ENCODE measurements at regions not wholly inside any gene's neighbourhood (a gene's known extent, or its start where the extent isn't known, plus 50 kb on each side); places are given as distances from the start of the nearest gene placed in this dataset.
A peak's percentile ranks its signal among the peaks of the same experiment; 100 is the strongest.

DNA sequence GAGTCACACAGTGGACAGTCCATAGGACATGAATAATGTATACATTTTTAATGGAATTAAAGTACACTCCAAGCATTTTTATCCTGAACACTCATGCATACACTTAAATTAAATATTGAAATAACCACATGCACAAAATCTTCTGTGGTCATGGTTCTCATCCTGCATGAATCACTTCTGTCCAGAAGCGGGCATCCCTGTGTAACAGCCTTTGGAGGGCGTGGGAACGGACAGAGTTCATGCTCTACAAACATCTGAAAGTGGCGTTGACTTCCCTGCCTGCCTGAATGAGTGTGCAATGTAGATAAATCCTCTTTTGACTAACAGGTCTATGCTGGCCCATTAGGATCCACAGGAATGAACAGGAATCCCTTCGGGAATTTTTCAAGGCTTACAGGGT lies 780.2 kb downstream of the BRD1 start:
- no peaks in the 10 kb centered on the region for H3K27me3 ChIP-seq (ENCODE audit: control insufficient read depth in 3 of 3, insufficient read depth in 3 of 3, low read depth in 1 of 3, low read length in 3 of 3)
- no peak overlapping the region for H2AK5ac ChIP-seq (ENCODE audit: low read depth, low read length)
- H3K79me1 ChIP-seq (ENCODE audit: low read depth, low read length) = no peaks in the 10 kb centered on the region
- no peak overlapping the region for H2AFZ ChIP-seq (ENCODE audit: low read length)
- DNase-seq (ENCODE audit: low spot score) = no peak
- H2BK12ac ChIP-seq (ENCODE audit: low read length) = no peak overlapping the region
- no peak overlapping the region for H3K23ac ChIP-seq (ENCODE audit: low read depth, low read length, poor library complexity)
- H2BK5ac ChIP-seq (ENCODE audit: low read length) = no peak overlapping the region
- H3K9me3 ChIP-seq (replicated peaks in 1 of 2; ENCODE audit: control insufficient read depth in 2 of 2, insufficient read depth in 1 of 2, low read depth in 1 of 2, low read length in 2 of 2) = peaks cover 0 to 1% of the 10 kb centered on the region in 2 donors
- no peak overlapping the region for H4K91ac ChIP-seq (ENCODE audit: low read depth, low read length, poor library complexity)
- no peak overlapping the region for H3K18ac ChIP-seq (ENCODE audit: low read length)
- no peak overlapping the region for H3K27ac ChIP-seq (replicated peaks; ENCODE audit: low read length)
- no peak overlapping the region for H3K4ac ChIP-seq (ENCODE audit: low read length)
- H3K4me1 ChIP-seq (ENCODE audit: control insufficient read depth in 2 of 2, insufficient read depth in 1 of 2, low read depth in 1 of 2, low read length in 2 of 2) = peaks cover 0 to 4% of the 10 kb centered on the region in 2 donors
- H2BK120ac ChIP-seq (ENCODE audit: low read depth, low read length) = no peak overlapping the region
- WGBS, 2 donors (ENCODE audit: extremely low coverage in 2 of 2, insufficient read length in 2 of 2, insufficient replicate concordance in 1 of 2) = no CpG with 5 or more reads among the region's 5 CpGs
- H4K8ac ChIP-seq (ENCODE audit: low read depth, low read length) = no peak overlapping the region
- no peak overlapping the region for H2BK15ac ChIP-seq (ENCODE audit: low read length)
- H3K4me2 ChIP-seq (ENCODE audit: insufficient read depth, low read length, poor library complexity, severe bottlenecking) = no peak overlapping the region
- H3K9ac ChIP-seq (ENCODE audit: low read depth, low read length, poor library complexity) = no peak overlapping the region
- H3K36me3 ChIP-seq (replicated peaks in 1 of 2; ENCODE audit: control insufficient read depth in 2 of 2, insufficient read depth in 2 of 2, low read length in 2 of 2) = no peaks in the 10 kb centered on the region
- H3K4me3 ChIP-seq (ENCODE audit: low read length in 2 of 2) = no peak overlapping the region
- no peak overlapping the region for H3K14ac ChIP-seq (ENCODE audit: low read length)

DNA sequence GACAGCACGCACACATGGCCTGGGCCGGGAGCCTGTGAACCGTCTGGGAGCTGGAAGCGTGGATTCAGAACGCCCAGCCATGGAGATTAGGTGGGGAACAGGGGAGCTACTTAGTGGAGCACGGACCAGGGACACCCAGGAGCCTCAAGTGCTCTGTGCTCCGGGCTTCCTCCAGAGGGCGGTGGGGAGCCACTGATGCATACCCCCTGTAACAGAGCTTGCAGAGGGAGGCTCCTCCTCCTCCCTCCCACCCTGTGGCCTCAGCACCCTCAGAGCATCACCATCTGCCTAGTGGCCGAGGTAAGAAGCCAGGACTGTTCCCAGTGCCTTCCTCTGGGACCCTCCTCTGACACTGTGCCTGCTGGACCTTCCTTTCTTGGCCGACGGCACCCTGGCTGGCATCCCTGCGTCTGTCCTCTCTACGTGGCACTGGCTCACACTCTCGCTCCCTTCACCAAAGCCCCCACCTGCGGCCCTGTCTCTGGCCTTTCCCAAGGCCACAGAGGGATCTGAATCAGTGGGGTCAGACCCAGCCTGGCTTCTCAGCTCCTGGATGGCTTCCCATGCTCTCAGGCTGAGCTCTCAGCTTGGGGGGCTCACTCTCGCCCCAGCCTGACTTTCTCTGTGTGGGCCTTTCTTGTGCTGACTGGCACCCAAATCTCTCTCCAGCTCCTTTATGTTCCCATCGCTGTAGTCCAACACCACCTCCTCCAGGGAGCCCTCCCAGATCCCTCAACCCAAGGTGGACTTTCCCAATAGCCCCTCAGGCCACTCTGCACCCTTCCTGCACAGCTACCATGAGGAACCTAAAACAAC lies 780.9 kb downstream of the BRD1 start:
- H3K27me3 ChIP-seq (ENCODE audit: control insufficient read depth in 3 of 3, insufficient read depth in 3 of 3, low read depth in 1 of 3, low read length in 3 of 3) = no peaks in the 10 kb centered on the region
- peak overlapping the region; percentile 86 for H3K18ac ChIP-seq (ENCODE audit: low read length)
- H3K36me3 ChIP-seq (replicated peaks in 1 of 2; ENCODE audit: control insufficient read depth in 2 of 2, insufficient read depth in 2 of 2, low read length in 2 of 2) = no peaks in the 10 kb centered on the region
- H2BK5ac ChIP-seq (ENCODE audit: low read length) = no peak overlapping the region
- H2AK5ac ChIP-seq (ENCODE audit: low read depth, low read length) = peak overlapping the region; percentile 20
- no peak overlapping the region for H4K8ac ChIP-seq (ENCODE audit: low read depth, low read length)
- peaks cover 0 to 1% of the 10 kb centered on the region in 2 donors for H3K9me3 ChIP-seq (replicated peaks in 1 of 2; ENCODE audit: control insufficient read depth in 2 of 2, insufficient read depth in 1 of 2, low read depth in 1 of 2, low read length in 2 of 2)
- H3K4me2 ChIP-seq (ENCODE audit: insufficient read depth, low read length, poor library complexity, severe bottlenecking) = no peak overlapping the region
- H3K27ac ChIP-seq (replicated peaks; ENCODE audit: low read length) = no peak overlapping the region
- no peak overlapping the region for H3K4ac ChIP-seq (ENCODE audit: low read length)
- no peak overlapping the region for H3K4me3 ChIP-seq (ENCODE audit: low read length in 2 of 2)
- H3K79me1 ChIP-seq (ENCODE audit: low read depth, low read length) = no peaks in the 10 kb centered on the region
- no peak overlapping the region for H3K23ac ChIP-seq (ENCODE audit: low read depth, low read length, poor library complexity)
- H2BK120ac ChIP-seq (ENCODE audit: low read depth, low read length) = no peak overlapping the region
- no peak overlapping the region for H4K91ac ChIP-seq (ENCODE audit: low read depth, low read length, poor library complexity)
- peaks cover 0 to 4% of the 10 kb centered on the region in 2 donors for H3K4me1 ChIP-seq (ENCODE audit: control insufficient read depth in 2 of 2, insufficient read depth in 1 of 2, low read depth in 1 of 2, low read length in 2 of 2)
- H3K14ac ChIP-seq (ENCODE audit: low read length) = peak overlapping the region; percentile 32
- no peak overlapping the region for H2BK12ac ChIP-seq (ENCODE audit: low read length)
- H2AFZ ChIP-seq (ENCODE audit: low read length) = no peak overlapping the region
- H3K9ac ChIP-seq (ENCODE audit: low read depth, low read length, poor library complexity) = no peak overlapping the region
- peak; percentile 68 for DNase-seq (ENCODE audit: low spot score)
- peak overlapping the region; percentile 83 for H2BK15ac ChIP-seq (ENCODE audit: low read length)
- WGBS, 2 donors (ENCODE audit: extremely low coverage in 2 of 2, insufficient read length in 2 of 2, insufficient replicate concordance in 1 of 2) = no CpG with 5 or more reads among the region's 17 CpGs

DNA sequence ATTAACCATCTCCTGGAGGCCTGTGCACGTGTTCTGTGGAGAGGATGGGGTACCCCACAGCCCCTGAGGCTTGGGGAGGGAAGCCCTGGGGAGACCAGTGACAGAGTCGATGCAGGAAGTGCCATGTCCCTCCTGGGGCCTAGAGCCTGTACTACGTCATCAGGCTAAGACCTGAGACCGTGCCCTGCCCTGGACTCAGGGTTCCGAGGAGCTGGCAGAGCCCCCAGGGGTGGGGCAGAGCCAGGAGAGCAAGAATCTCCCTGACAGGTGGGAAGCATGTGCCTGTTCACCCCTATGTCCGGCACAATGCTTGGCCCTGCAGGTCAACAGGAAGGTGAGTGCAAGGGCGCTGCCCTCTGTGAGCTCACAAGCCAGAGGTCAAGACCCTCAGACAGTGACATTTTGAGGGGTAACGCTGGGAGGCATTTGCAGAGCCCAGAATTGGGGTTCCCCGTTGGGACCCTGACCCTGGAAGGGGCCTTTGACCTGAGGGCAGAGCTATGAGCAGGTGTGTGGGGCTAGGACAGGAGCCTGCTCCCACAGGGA lies 781.6 kb downstream of the BRD1 start:
- H2BK5ac ChIP-seq (ENCODE audit: low read length) = no peak overlapping the region
- no peaks in the 10 kb centered on the region for H3K27me3 ChIP-seq (ENCODE audit: control insufficient read depth in 3 of 3, insufficient read depth in 3 of 3, low read depth in 1 of 3, low read length in 3 of 3)
- H3K14ac ChIP-seq (ENCODE audit: low read length) = no peak overlapping the region
- peaks cover 0 to 4% of the 10 kb centered on the region in 2 donors for H3K4me1 ChIP-seq (ENCODE audit: control insufficient read depth in 2 of 2, insufficient read depth in 1 of 2, low read depth in 1 of 2, low read length in 2 of 2)
- DNase-seq (ENCODE audit: low spot score) = no peak
- peak overlapping the region; percentile 41 for H3K18ac ChIP-seq (ENCODE audit: low read length)
- H3K9ac ChIP-seq (ENCODE audit: low read depth, low read length, poor library complexity) = no peak overlapping the region
- H3K79me1 ChIP-seq (ENCODE audit: low read depth, low read length) = no peaks in the 10 kb centered on the region
- no peak overlapping the region for H2AFZ ChIP-seq (ENCODE audit: low read length)
- H3K27ac ChIP-seq (replicated peaks; ENCODE audit: low read length) = no peak overlapping the region
- no peak overlapping the region for H3K4me3 ChIP-seq (ENCODE audit: low read length in 2 of 2)
- H3K4ac ChIP-seq (ENCODE audit: low read length) = no peak overlapping the region
- H3K9me3 ChIP-seq (replicated peaks in 1 of 2; ENCODE audit: control insufficient read depth in 2 of 2, insufficient read depth in 1 of 2, low read depth in 1 of 2, low read length in 2 of 2) = peaks cover 0 to 1% of the 10 kb centered on the region in 2 donors
- peak overlapping the region; percentile 20 for H2AK5ac ChIP-seq (ENCODE audit: low read depth, low read length)
- H2BK15ac ChIP-seq (ENCODE audit: low read length) = no peak overlapping the region
- no peak overlapping the region for H2BK12ac ChIP-seq (ENCODE audit: low read length)
- no peak overlapping the region for H3K4me2 ChIP-seq (ENCODE audit: insufficient read depth, low read length, poor library complexity, severe bottlenecking)
- no peaks in the 10 kb centered on the region for H3K36me3 ChIP-seq (replicated peaks in 1 of 2; ENCODE audit: control insufficient read depth in 2 of 2, insufficient read depth in 2 of 2, low read length in 2 of 2)
- no peak overlapping the region for H4K8ac ChIP-seq (ENCODE audit: low read depth, low read length)
- H2BK120ac ChIP-seq (ENCODE audit: low read depth, low read length) = no peak overlapping the region
- no CpG with 5 or more reads among the region's 9 CpGs for WGBS, 2 donors (ENCODE audit: extremely low coverage in 2 of 2, insufficient read length in 2 of 2, insufficient replicate concordance in 1 of 2)
- H4K91ac ChIP-seq (ENCODE audit: low read depth, low read length, poor library complexity) = no peak overlapping the region
- H3K23ac ChIP-seq (ENCODE audit: low read depth, low read length, poor library complexity) = no peak overlapping the region

DNA sequence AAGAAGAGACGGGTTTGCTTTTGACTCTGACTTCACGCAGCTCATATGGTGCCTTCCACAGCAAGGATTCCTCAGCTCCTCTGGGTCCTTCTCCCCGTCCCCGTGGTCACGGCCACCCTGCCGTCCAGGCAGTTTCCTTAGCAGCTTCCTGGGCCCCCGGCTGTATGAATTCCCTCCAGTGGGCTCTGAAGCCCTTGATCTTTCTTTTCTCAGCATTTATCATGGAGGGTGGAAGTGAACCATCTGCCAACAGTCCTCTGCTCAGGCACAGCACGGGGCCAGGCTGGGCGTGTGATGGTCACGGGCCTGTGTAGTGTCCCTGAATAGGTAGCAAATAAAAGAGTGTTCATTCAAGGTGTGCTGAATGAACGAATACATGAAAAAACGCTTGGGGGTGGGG lies 782.4 kb downstream of the BRD1 start:
- H2AFZ ChIP-seq (ENCODE audit: low read length) = no peak overlapping the region
- no peaks in the 10 kb centered on the region for H3K27me3 ChIP-seq (ENCODE audit: control insufficient read depth in 3 of 3, insufficient read depth in 3 of 3, low read depth in 1 of 3, low read length in 3 of 3)
- H3K18ac ChIP-seq (ENCODE audit: low read length) = peak overlapping the region; percentile 1
- H3K4me3 ChIP-seq (ENCODE audit: low read length in 2 of 2) = no peak overlapping the region
- no CpG with 5 or more reads among the region's 12 CpGs for WGBS, 2 donors (ENCODE audit: extremely low coverage in 2 of 2, insufficient read length in 2 of 2, insufficient replicate concordance in 1 of 2)
- H2BK12ac ChIP-seq (ENCODE audit: low read length) = no peak overlapping the region
- no peak for DNase-seq (ENCODE audit: low spot score)
- no peak overlapping the region for H2BK15ac ChIP-seq (ENCODE audit: low read length)
- H3K4ac ChIP-seq (ENCODE audit: low read length) = no peak overlapping the region
- no peak overlapping the region for H3K27ac ChIP-seq (replicated peaks; ENCODE audit: low read length)
- no peak overlapping the region for H3K4me2 ChIP-seq (ENCODE audit: insufficient read depth, low read length, poor library complexity, severe bottlenecking)
- peak overlapping the region; percentile 64 for H2AK5ac ChIP-seq (ENCODE audit: low read depth, low read length)
- H3K9me3 ChIP-seq (replicated peaks in 1 of 2; ENCODE audit: control insufficient read depth in 2 of 2, insufficient read depth in 1 of 2, low read depth in 1 of 2, low read length in 2 of 2) = peaks cover 0 to 1% of the 10 kb centered on the region in 2 donors
- no peak overlapping the region for H4K91ac ChIP-seq (ENCODE audit: low read depth, low read length, poor library complexity)
- peaks cover 0 to 4% of the 10 kb centered on the region in 2 donors for H3K4me1 ChIP-seq (ENCODE audit: control insufficient read depth in 2 of 2, insufficient read depth in 1 of 2, low read depth in 1 of 2, low read length in 2 of 2)
- no peak overlapping the region for H3K14ac ChIP-seq (ENCODE audit: low read length)
- H3K23ac ChIP-seq (ENCODE audit: low read depth, low read length, poor library complexity) = no peak overlapping the region
- no peak overlapping the region for H4K8ac ChIP-seq (ENCODE audit: low read depth, low read length)
- peak overlapping the region; percentile 16 for H2BK5ac ChIP-seq (ENCODE audit: low read length)
- H3K9ac ChIP-seq (ENCODE audit: low read depth, low read length, poor library complexity) = no peak overlapping the region
- H3K79me1 ChIP-seq (ENCODE audit: low read depth, low read length) = no peaks in the 10 kb centered on the region
- H2BK120ac ChIP-seq (ENCODE audit: low read depth, low read length) = no peak overlapping the region
- no peaks in the 10 kb centered on the region for H3K36me3 ChIP-seq (replicated peaks in 1 of 2; ENCODE audit: control insufficient read depth in 2 of 2, insufficient read depth in 2 of 2, low read length in 2 of 2)
